ENCODE measurements at regions not wholly inside any gene's neighbourhood (a gene's known extent, or its start where the extent isn't known, plus 50 kb on each side); places are given as distances from the start of the nearest gene placed in this dataset.

DNA sequence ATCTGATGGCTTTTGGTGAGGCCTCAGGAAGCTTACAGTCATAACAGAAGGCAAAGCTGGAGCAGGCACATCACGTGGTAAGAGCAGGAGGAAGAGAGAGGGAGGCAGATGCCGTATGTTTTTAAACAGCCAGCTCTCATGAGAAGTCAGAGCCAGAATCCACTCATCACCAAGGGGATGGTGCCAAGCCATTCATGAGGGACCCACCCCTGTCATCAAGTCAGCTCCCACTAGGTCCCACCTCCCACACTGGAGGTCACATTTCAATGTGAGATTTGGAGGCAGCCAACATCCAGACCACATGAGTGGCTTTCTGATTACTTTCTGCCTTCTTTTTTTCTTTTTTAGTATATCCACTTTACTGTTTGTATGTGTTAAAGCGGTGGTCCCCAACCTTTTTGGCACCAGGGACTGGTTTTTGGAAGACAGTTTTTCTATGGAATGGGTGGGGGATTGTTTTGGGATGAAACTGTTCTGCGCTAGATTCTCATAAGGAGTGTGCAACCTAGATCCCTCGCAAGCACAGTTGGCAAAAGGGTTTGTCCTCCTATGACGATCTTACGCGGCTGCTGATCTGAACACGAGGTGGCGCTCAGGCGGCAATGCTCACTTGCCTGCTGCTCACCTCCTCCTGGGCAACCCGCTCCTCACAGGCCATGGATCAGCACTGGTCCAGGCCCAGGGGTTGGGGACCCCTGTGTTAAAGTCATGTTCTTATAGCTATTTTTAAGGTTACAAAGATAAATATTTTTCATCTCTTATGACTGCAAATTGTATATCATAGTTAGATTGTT lies 61.7 kb downstream of the SLIT2 start:
- ATAC-seq, result no peak
- TF ChIP-seq CSRNP3 (CRISPR knock-in tag; IDR thresholded peaks at IDR 0.05), result no peak

DNA sequence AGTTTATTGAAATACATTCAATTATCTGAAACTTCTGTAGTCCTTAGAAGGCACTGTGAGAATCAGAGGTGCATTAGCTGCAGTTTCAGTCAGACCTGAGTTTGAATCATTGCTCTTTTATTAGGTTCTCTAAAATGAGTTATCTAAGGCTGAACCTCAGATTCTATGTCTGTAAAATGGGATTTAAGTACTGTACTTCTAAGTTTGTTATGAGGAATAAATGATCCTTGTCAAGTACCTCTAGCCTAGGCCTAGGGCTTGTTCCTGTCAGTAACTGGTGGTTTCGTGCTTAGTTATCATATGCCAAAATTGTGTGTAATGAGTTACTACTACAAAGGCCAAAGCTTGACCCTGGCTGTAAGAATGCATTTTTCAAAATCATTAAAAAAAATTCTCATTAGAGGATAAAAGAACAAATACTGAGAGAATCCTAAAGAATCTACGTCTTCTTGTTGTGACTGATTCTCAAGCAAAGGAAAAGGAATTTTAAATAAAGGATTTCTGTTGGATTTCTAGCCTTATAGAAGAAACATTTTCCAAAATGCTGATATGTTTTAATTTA lies 65.8 kb downstream of the SLIT2 start:
- ATAC-seq, result no peak
- TF ChIP-seq, protein P1, sequence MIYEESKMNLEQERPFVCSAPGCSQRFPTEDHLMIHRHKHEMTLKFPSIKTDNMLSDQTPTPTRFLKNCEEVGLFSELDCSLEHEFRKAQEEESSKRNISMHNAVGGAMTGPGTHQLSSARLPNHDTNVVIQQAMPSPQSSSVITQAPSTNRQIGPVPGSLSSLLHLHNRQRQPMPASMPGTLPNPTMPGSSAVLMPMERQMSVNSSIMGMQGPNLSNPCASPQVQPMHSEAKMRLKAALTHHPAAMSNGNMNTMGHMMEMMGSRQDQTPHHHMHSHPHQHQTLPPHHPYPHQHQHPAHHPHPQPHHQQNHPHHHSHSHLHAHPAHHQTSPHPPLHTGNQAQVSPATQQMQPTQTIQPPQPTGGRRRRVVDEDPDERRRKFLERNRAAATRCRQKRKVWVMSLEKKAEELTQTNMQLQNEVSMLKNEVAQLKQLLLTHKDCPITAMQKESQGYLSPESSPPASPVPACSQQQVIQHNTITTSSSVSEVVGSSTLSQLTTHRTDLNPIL (CRISPR knock-in tag; IDR thresholded peaks at IDR 0.05; ENCODE audit: low read depth), result no peak
- TF ChIP-seq RARB (CRISPR knock-in tag; IDR thresholded peaks at IDR 0.05), result no peak
- no peak for TF ChIP-seq ZFP3 (CRISPR knock-in tag; IDR thresholded peaks at IDR 0.05)
- TF ChIP-seq, protein P2, sequence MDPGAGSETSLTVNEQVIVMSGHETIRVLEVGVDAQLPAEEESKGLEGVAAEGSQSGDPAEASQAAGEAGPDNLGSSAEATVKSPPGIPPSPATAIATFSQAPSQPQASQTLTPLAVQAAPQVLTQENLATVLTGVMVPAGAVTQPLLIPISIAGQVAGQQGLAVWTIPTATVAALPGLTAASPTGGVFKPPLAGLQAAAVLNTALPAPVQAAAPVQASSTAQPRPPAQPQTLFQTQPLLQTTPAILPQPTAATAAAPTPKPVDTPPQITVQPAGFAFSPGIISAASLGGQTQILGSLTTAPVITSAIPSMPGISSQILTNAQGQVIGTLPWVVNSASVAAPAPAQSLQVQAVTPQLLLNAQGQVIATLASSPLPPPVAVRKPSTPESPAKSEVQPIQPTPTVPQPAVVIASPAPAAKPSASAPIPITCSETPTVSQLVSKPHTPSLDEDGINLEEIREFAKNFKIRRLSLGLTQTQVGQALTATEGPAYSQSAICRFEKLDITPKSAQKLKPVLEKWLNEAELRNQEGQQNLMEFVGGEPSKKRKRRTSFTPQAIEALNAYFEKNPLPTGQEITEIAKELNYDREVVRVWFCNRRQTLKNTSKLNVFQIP (CRISPR knock-in tag; IDR thresholded peaks at IDR 0.05; ENCODE audit: borderline replicate concordance, low read depth), result no peak
- TF ChIP-seq SNAI2 (CRISPR knock-in tag; IDR thresholded peaks at IDR 0.05), result no peak
- TF ChIP-seq ESRRG (CRISPR knock-in tag; IDR thresholded peaks at IDR 0.05), result no peak
- TF ChIP-seq ISL1 (CRISPR knock-in tag; IDR thresholded peaks at IDR 0.05), result no peak
- no peak for TF ChIP-seq ZNF565 (CRISPR knock-in tag; conservative IDR thresholded peaks at IDR 0.05; ENCODE audit: low read depth)
- no peak for TF ChIP-seq PATZ1 (CRISPR knock-in tag; IDR thresholded peaks at IDR 0.05; ENCODE audit: borderline replicate concordance)

DNA sequence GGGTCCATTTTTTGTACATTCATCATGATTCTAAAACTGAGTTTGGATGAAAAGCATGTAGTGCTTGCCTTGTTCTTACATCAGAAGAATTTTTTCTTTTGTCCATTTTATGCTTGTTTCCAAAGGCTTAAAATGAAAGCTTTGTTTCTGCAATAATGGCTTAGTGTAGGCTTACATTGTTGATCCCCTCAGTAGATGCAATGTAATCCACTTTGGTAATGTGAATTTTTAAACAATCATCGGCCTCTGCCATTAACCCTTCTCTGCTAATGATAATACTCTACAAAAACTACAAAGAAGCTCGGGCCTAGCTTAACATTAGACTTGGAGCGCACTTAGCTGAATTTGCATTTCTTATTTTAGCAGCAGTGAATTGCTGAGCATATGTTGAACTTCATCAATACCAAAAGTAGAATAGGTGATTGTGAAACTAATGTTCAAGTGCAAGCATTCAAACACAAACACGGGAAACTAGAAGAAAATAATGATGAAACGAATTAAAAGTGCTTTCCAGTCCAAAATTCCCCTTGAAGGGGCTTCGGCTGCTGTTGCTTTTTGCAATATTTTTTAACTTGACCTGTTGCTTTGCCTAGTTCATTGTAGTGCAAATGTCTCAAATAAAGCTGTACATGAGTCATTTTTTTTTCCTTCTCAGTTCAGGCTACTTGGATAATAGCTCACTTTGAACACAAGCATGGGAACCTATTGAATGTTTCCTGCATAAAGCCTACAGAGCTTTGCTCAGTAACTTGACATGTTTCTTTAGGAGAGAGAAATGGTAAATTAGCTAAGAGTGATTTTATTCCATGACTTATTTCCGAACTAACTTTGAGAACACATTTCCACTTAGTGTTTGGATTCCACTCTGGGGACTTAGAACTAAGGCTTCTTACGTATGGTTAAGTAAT lies 66.5 kb downstream of the SLIT2 start:
- TF ChIP-seq ZNF70 (CRISPR knock-in tag; IDR thresholded peaks at IDR 0.05) (no peak), TCF4 (CRISPR knock-in tag; IDR thresholded peaks at IDR 0.05; ENCODE audit: borderline replicate concordance) (no peak), ESRRG (CRISPR knock-in tag; IDR thresholded peaks at IDR 0.05) (no peak), CSRNP3 (CRISPR knock-in tag; IDR thresholded peaks at IDR 0.05) (no peak), SNAI2 (CRISPR knock-in tag; IDR thresholded peaks at IDR 0.05) (no peak), OSR1 (CRISPR knock-in tag; IDR thresholded peaks at IDR 0.05) (no peak), ARNTL (CRISPR knock-in tag; IDR thresholded peaks at IDR 0.05; ENCODE audit: borderline replicate concordance, low read depth) (no peak), CSDC2 (CRISPR knock-in tag; IDR thresholded peaks at IDR 0.05) (no peak)

GRCh38 chr4:20318909-20319277 lies 67.2 kb downstream of the SLIT2 start:
- no peak for ATAC-seq
- TF ChIP-seq ZNF70 (CRISPR knock-in tag; IDR thresholded peaks at IDR 0.05), result no peak
- TF ChIP-seq ZC3H10 (CRISPR knock-in tag; IDR thresholded peaks at IDR 0.05), result no peak
- no peak for TF ChIP-seq TSHZ2 (CRISPR knock-in tag; IDR thresholded peaks at IDR 0.05)
- TF ChIP-seq ISL1 (CRISPR knock-in tag; IDR thresholded peaks at IDR 0.05), result no peak
- TF ChIP-seq TOX (CRISPR knock-in tag; IDR thresholded peaks at IDR 0.05; ENCODE audit: borderline replicate concordance), result no peak
- TF ChIP-seq, protein P1 (CRISPR knock-in tag; IDR thresholded peaks at IDR 0.05; ENCODE audit: low read depth), result no peak
- TF ChIP-seq RARB (CRISPR knock-in tag; IDR thresholded peaks at IDR 0.05), result no peak
- TF ChIP-seq BACH2 (CRISPR knock-in tag; IDR thresholded peaks at IDR 0.05; ENCODE audit: borderline replicate concordance), result no peak
- no peak for TF ChIP-seq PPARA (CRISPR knock-in tag; IDR thresholded peaks at IDR 0.05; ENCODE audit: borderline replicate concordance)
- TF ChIP-seq CSDC2 (CRISPR knock-in tag; IDR thresholded peaks at IDR 0.05), result no peak
- TF ChIP-seq ARNTL (CRISPR knock-in tag; IDR thresholded peaks at IDR 0.05; ENCODE audit: borderline replicate concordance, low read depth), result no peak
- no peak for TF ChIP-seq ESRRG (CRISPR knock-in tag; IDR thresholded peaks at IDR 0.05)

More for the DNA sequence above, 66.5 kb downstream of the SLIT2 start:
- ATAC-seq, result no peak; the same call in 2 of the 3 replicates
